ENCODE measurements at regions not wholly inside any gene's neighbourhood (a gene's known extent, or its start where the extent isn't known, plus 50 kb on each side); places are given as distances from the start of the nearest gene placed in this dataset.

- H3K4me3 ChIP-seq (ENCODE audit: low read depth, low read length), result no peak overlapping the region
- no peak for TF ChIP-seq CTCF (IDR thresholded peaks at IDR 0.05; ENCODE audit: low read depth, low read length)
Measured at GRCh38 chrX:69216911-69217310, 51.7 kb upstream of the PJA1 start.

- TF ChIP-seq CTCF (IDR thresholded peaks at IDR 0.05; ENCODE audit: low read depth, low read length), result no peak
- H3K4me3 ChIP-seq (ENCODE audit: low read depth, low read length), result no peak overlapping the region
Measured at GRCh38 chrX:69216446-69216845, 51.2 kb upstream of the PJA1 start.

GRCh38 chrX:69215161-69215875, 50.1 kb upstream of the PJA1 start:
- TF ChIP-seq CTCF (IDR thresholded peaks at IDR 0.05; ENCODE audit: low read depth, low read length), result no peak
- H3K4me3 ChIP-seq (ENCODE audit: low read depth, low read length), result no peak overlapping the region
